Chondrocyte (in vitro differentiated cells): ENCODE measurements at regions not wholly inside any gene's neighbourhood (a gene's known extent, or its start where the extent isn't known, plus 50 kb on each side); places are given as distances from the start of the nearest gene placed in this dataset.

ENCODE experiments used
- DNase-seq: peaks from one replicate; pipeline ENCODE4 v3.0.0; 2021; ENCODE audit warnings: mixed read lengths, low spot score
- H3K27ac Mint-ChIP-seq: one replicate; pipeline ENCODE4 v1.8.0; 2021; ENCODE audit warnings: mild to moderate bottlenecking, moderate library complexity, mixed read lengths; ENCODE audit not compliant: unreplicated experiment
- H3K27me3 Mint-ChIP-seq: 2 replicates; pipeline ENCODE4 v1.8.0; 2021; ENCODE audit warnings: low read depth, mixed read lengths
- H3K36me3 Mint-ChIP-seq: 2 replicates; pipeline ENCODE4 v1.8.0; 2021; ENCODE audit warnings: low read depth, mixed read lengths
- H3K4me1 Mint-ChIP-seq: 2 replicates; pipeline ENCODE4 v1.8.0; 2021; ENCODE audit warnings: low read depth, mild to moderate bottlenecking, mixed read lengths
- H3K4me3 Mint-ChIP-seq: one replicate; pipeline ENCODE4 v1.8.0; 2021; ENCODE audit warnings: mild to moderate bottlenecking, moderate library complexity, mixed read lengths; ENCODE audit not compliant: unreplicated experiment
- H3K9me3 Mint-ChIP-seq: 2 replicates; pipeline ENCODE4 v1.8.0; 2021; ENCODE audit warnings: low read depth, mixed read lengths
- TF ChIP-seq, protein P1 (sequence below): fragments of 200-600 bp; sonication (generic); IDR thresholded peaks from 2 replicates; pipeline ENCODE4 v1.5.0; 2021; ENCODE audit warnings: antibody characterized with exemption, mild to moderate bottlenecking, moderate library complexity

DNA sequence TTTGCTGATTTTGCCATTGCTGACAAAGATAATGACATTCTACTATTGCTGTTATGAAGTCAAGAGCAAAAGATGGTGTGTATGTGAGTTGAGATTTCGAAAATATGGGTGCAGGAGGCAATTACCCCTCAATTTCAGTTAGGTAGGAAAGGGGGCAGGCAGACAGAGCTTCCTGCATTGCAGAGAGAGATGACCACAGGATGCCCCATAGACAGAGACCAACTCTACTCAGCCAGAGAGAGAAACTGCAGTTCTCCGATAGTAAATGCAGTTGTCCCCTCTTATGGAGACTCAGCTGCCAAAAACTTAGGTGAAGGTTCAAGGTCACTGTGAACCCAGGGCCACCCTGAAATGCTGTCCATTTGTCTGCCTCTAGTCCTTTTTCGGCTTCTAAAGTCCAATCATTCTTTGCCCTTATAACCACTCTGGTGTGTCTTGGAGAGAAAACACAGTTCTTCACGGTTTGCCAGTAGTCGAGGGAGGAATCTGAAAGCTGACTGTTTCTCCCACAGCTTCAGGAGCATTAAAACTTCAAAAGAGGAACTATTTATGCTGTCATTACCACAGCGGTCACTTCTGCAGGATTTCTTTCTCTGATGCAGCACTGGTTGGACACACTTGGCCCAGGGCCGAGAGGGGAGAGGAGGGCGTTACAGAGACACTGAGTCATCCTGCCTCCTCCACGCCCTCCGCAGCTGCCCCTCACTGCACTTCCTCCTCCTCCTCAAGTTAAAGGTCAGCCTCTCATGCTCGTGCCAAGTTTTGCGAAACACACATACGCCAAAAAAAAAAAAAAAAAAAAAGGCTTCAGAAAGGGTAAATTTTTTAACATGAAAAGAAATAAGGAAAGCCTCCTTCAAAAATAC is 264.3 kb downstream of the FOXO1 start:
- H3K9me3 Mint-ChIP-seq = no peaks in the 10 kb centered on the region
- TF ChIP-seq, protein P1, sequence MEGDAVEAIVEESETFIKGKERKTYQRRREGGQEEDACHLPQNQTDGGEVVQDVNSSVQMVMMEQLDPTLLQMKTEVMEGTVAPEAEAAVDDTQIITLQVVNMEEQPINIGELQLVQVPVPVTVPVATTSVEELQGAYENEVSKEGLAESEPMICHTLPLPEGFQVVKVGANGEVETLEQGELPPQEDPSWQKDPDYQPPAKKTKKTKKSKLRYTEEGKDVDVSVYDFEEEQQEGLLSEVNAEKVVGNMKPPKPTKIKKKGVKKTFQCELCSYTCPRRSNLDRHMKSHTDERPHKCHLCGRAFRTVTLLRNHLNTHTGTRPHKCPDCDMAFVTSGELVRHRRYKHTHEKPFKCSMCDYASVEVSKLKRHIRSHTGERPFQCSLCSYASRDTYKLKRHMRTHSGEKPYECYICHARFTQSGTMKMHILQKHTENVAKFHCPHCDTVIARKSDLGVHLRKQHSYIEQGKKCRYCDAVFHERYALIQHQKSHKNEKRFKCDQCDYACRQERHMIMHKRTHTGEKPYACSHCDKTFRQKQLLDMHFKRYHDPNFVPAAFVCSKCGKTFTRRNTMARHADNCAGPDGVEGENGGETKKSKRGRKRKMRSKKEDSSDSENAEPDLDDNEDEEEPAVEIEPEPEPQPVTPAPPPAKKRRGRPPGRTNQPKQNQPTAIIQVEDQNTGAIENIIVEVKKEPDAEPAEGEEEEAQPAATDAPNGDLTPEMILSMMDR = no peak
- peaks cover 50% of the 10 kb centered on the region for H3K4me1 Mint-ChIP-seq
- peak overlapping the region; percentile 60 for H3K4me3 Mint-ChIP-seq
- no peaks in the 10 kb centered on the region for H3K27me3 Mint-ChIP-seq
- peak overlapping the region; percentile 93 for H3K27ac Mint-ChIP-seq
- no peak for DNase-seq
- H3K36me3 Mint-ChIP-seq = no peaks in the 10 kb centered on the region

DNA sequence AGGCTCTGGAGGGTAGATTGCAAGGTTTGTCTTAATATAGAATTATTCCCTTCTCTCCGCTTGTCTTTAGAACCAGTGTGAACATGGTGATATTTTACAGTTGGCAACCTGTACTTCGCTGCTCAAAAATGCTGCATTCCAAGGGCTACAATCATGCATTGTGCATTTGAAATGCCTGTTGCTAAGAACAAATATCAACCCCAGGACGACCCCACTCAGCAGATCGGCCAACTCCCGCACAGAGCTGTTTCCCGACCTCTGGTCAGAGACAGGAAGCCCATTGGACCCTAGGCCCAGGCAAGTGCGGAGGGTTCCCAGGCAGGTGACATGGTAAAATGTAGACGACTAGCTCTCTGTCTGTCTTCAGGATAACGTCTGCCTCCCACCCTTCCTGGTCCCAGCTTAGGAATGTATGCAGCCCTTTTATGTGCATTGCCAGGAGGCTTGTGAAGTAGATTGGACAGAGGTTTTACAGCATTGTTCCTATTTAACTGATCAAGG is 263.5 kb downstream of the FOXO1 start:
- DNase-seq = no peak
- Mint-ChIP-seq H3K36me3 (no peaks in the 10 kb centered on the region), H3K4me3 (peak overlapping the region; percentile 60), H3K9me3 (no peaks in the 10 kb centered on the region), H3K4me1 (peaks cover 50% of the 10 kb centered on the region), H3K27ac (peak overlapping the region; percentile 93), H3K27me3 (no peaks in the 10 kb centered on the region)
- TF ChIP-seq, protein P1 = no peak

DNA sequence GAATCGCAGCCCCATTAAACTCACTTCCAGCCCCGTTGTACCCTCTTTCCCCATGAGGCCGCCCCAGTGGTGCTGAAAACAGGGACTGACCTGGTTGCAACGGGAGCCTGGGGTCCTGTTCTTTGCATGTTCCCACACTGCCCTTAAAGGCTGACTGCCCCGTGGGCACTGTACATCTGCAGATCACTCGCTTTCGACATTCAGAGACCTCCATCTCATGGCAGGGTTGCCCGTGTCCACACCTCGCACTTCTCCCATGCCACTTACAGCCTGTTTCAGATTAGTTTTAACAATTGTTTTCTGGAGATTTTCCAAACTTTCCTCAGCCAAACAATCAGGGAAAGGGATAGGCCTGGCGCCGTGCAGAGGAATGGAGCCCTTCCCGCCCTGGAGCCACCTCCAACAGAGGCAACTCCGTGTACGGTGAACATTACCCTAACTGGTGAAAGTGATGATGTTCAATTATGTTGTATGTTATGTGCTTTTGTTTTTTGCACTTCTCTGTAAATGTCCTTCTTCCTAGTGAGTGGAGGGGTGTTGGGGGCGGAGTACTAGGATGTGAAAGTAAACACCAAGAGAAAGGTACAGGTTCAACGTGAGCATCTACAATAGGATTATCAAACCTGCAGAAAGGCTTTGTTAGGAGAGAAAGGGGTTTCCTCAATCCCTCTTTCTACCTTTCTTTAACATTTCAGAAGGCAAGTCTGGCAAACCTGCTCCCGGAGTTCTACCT is 262.8 kb downstream of the FOXO1 start:
- Mint-ChIP-seq H3K9me3 (no peaks in the 10 kb centered on the region), H3K27ac (no peak overlapping the region), H3K36me3 (no peaks in the 10 kb centered on the region), H3K27me3 (no peaks in the 10 kb centered on the region), H3K4me1 (peaks cover 50% of the 10 kb centered on the region), H3K4me3 (no peak overlapping the region)
- no peak for DNase-seq
- TF ChIP-seq, protein P1 = no peak

DNA sequence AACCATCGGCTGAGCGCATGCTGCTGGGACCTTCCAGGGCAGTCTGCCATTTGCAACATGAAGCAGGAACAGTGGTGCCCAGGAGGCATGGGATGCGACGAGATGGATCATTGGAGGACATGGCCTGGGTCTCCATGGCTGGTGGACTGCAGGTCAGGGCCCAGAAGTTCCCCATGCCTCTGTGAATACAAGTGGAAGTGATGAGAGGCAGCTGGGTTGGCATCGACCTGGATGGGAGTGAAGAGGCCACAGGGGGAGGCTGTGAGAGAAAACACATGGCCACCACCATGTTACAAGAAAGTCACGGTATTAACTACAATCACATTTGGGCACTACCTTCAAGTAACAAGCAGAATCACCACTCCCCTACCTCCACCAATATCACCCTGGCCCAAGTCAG is 262.0 kb downstream of the FOXO1 start:
- Mint-ChIP-seq H3K4me3 (no peak overlapping the region), H3K4me1 (peaks cover 50% of the 10 kb centered on the region), H3K27me3 (no peaks in the 10 kb centered on the region), H3K36me3 (no peaks in the 10 kb centered on the region), H3K27ac (no peak overlapping the region), H3K9me3 (no peaks in the 10 kb centered on the region)
- DNase-seq = no peak
- TF ChIP-seq, protein P1 = no peak

DNA sequence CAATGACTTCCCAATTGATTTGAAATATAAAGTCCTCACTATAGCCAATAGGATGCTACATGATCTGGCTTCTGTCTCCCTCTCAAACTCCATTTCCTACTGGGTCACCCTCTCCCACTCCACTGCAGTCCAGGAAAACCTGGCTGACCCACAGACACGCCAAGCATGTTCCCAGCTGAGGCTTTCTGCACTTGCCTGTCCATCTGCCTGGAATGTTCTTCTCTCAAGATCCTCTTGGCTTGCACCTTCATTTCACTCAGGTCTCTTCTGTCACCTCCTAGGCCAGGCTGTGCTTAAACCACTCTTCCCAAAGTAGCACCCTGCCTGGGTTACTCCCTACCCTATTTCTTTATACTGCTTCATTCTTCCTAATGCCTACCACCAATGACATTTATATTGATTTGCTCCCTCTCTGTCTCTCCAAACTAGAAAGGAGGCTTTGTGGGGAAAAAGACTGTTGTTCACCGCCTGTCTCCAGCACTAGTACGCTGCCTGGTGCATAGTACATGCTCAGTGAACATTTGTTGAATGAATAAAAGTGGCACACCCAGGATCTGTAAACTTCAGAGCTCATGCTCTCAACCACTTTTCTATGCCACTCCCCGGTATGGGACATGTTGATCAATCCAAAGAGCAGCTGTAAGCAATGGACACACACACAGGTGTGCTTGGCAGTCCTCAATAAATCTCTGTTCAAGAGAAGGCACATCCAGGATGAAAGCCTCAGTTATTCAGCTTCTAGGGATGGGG is 261.3 kb downstream of the FOXO1 start:
- no peaks in the 10 kb centered on the region for H3K36me3 Mint-ChIP-seq
- no peaks in the 10 kb centered on the region for H3K9me3 Mint-ChIP-seq
- no peaks in the 10 kb centered on the region for H3K27me3 Mint-ChIP-seq
- TF ChIP-seq, protein P1 = no peak
- H3K4me3 Mint-ChIP-seq = no peak overlapping the region
- DNase-seq = no peak
- H3K27ac Mint-ChIP-seq = no peak overlapping the region
- H3K4me1 Mint-ChIP-seq = peaks cover 50% of the 10 kb centered on the region
